Daoy (cell line): ENCODE measurements at regions not wholly inside any gene's neighbourhood (a gene's known extent, or its start where the extent isn't known, plus 50 kb on each side); places are given as distances from the start of the nearest gene placed in this dataset.
"Not testable (repeated sequence)": the region's sequence is repeated elsewhere in the genome, so short reads cannot be mapped to it uniquely, and the experiment has no call there.

Source experiments
- DNase-seq: peaks from one replicate; pipeline ENCODE4 v3.0.0-alpha.2; 2015; ENCODE audit warnings: low read depth

DNA sequence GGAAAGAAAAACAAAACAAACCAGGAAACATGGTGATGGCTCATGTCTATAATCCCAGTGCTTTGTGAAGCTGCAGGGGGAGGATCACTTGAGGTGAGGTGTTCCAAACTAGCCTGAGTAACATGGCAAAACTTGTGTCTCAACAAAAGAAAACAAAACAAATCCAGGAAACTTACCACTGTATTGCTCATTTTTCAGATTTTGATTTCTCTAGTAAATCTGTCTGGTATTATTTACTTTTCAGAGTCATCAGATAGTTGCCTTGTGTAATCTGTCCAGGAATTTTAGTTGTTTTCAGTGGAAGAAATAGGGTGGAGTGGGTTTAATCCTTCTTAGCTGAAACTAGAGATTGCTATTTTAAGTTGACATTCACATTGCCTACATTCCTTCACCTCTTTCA is 91.8 kb upstream of the ALCAM start:
- DNase-seq, result peak; percentile 40

DNA sequence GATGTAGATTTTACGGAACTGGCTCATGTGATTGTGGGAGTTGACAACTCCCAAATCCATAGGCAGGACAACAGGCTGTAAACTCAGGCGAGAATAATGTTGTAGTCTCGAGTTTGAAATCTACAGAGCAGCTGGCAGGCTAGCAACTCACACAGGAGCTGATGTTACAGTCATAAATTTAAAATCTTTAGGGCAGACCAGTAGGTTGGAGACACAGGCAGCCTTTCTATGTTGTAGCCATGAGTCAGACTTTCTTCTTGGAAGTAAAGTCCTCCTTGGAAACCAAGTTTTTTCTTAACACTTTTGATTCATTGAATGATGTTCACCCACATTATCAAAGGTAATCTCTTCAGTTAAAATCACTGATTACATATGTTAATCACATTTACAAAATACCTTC is 89.1 kb upstream of the ALCAM start:
- DNase-seq, result no peak

DNA sequence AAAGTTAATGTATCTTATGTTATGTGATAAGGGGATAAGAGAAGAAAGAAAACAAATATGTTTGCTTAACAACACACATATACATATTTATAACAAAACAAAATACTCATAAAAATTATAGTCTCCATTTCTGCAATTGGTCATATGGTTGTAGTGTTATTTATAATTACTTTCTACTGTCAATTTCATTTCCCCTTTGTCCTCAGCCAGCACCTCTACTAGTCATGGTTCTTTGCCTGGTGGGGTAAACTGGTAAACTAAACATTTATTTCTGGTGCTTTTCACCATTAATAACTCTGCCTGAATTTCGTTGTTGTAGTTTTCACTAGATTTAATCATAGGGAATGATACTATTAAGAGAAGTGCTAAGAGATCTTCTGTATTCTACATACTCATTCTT is 88.0 kb upstream of the ALCAM start:
- DNase-seq, result no peak

DNA sequence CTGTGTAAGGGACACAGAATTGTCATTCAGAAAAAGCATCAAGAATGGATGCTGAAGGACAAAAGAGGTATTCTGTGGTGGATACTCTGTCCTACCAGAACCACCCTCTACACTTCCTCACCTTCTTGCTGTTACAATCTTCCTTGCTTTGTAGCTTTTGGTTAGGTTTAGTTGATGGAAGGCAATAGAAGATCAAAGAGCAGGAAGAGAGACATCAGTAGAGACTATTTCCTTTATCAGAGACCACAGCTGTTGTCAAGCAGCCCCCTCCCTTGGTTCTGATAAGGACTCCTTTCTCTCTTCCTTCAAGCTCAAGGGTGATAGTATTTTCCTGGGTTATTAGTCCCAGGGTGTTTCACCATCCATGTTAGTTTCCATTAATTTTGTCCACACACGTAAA is 84.7 kb upstream of the ALCAM start:
- no peak for DNase-seq

DNA sequence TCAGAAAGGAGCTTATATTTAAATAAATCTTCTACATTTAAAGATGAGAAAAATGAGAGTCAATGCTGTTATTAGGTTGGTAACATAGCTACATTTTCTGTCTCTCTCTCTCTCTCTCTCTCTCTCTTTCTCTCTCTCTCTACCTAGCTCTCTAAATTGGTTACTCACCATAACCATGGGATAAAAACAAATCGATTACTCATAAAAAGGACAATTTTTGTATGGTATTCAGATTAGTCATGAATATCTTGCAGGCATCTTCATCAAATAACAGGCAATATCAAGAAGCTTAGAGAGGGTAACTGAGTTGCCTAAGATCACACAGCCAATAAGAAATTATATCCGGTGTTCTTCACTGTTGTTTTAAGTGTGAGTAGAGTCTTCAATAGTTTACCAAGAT is 81.8 kb upstream of the ALCAM start:
- no peak for DNase-seq

DNA sequence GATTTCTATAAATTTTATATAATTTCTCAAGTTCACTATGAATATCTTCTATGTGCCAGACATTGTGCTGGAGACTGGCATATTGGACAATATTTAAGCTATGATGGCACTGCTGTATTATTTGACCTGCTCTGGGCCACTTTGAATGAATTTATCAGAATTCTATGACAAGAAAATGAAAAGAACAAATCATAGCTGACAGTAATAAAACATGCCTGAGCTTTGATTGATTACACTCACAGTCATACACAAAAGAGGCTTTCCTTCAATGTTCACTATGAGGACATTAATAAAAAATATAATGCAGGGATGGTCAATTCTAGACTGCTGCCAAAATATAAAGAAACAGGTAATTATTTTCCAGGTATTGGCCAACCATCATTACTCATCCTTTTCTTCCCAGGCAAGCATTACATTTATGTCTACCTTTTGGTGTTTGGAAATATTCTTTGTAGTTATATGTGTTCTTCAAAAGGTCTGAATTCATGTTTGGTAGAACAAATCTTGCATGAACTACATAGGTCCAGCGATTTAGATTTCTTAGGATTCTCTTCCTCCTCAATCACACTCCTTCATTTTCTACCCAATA is 81.0 kb upstream of the ALCAM start:
- no peak for DNase-seq

DNA sequence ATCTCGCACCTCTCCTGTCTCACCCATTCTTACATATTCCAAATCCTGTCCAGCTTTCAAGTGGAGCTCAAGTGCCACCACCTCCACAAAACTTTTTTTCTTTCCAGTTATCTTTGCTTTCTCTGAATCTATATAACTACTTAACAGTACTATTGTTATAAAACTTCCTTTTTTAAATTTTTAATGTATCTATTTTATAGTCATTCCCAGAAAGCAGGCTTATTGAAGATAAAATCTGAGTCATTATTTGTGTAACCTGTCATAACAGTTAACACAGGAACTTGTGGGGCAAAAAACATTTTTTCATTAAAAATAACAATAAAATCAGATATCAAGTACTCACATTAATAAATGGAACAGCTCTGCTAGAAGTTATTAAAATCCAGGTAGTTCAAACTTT is 73.3 kb upstream of the ALCAM start:
- DNase-seq, result no peak

DNA sequence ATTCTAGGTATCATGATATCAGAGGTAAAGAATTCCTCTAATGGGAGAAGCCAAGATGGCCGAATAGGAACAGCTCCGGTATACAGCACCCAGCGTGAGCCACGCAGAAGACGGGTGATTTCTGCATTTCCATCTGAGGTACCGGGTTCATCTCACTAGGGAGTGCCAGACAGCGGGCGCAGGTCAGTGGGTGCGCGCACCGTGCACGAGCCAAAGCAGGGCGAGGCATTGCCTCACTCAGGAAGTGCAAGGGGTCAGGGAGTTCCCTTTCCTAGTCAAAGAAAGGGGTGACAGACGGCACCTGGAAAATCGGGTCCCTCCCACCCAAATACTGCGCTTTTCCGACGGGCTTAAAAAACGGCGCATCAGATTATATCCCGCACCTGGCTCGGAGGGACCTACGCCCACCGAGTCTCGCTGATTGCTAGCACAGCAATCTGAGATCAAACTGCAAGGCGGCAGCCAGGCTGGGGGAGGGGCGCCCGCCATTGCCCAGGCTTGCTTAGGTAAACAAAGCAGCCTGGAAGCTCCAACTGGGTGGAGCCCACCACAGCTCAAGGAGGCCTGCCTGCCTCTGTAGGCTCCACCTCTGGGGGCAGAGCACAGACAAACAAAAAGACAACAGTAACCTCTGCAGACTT is 70.4 kb upstream of the ALCAM start:
- not testable (repeated sequence) for DNase-seq

DNA sequence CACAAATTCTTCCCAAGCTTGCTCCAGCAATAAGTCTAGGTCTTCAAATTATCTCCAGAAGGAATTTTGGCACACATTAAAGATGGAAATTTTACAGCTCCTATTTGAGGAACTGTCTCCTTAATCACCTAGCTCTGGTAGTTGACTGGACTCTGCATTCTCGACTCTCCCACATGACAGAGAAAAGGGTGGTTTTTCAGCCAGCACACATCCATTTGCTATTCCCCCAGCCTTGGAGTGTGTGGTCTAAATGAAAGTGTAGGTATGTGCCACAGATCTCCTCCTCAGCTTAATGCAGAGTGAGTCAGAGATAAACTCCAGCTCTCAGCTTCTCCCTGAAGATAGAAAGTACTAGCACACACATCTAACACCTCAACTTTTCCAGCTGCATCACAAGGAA is 62.2 kb upstream of the ALCAM start:
- DNase-seq, result peak; percentile 4

DNA sequence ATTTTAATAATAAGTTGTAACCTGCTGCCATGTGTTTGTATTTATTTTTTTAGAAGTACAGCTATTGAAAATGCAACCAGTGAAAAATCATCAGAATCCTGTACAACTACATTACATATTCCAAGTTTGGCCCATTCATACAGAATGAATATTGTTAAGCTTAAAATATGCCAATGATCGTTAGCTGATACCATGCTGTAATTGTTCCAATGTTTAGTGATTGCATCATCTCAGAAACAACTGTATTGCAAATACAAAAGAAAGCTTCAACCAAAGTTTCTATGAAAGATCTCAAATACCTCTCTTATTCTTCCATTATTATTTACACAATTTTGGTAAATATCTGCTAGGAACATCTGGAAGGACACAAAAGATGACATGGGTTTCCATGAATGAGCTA is 51.6 kb upstream of the ALCAM start:
- no peak for DNase-seq

DNA sequence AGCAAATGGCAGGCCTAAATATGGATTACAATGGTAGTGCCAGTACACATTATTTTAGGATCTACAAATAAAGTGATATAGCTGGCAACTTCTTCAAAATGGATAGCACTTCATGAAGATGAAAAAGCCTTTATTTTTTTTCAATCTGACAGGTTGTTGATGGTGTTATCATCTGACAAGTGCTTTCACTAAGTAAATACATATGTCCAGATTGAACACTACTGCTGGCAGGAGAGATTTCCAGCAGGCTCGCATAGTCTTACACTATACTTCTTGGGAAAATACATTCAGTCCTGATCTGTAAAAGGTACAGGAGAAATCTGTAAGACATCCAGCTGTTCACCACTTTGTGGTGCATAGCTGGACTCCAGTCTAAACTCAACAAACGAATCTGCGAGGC is 50.9 kb upstream of the ALCAM start:
- DNase-seq, result no peak

DNA sequence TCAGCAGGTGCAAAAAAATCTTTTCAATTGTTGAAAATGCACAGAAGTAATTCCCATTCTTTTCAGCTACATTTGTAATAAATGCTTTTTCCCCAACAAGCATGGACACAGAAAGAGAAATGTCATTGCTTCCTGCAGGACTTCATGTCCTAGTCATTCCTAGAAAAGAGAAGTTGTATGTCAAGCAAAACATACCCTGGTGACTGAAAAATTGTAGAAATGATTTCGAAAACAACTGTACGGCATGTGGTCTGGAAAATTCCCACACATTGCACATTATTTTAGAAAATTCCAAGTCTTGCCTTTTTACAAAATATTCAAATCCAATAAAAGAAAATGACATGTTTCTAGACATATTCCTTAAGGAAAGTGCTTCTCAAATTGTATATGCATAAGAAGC is 50.4 kb upstream of the ALCAM start:
- DNase-seq, result no peak
